ENCODE measurements at regions not wholly inside any gene's neighbourhood (a gene's known extent, or its start where the extent isn't known, plus 50 kb on each side); places are given as distances from the start of the nearest gene placed in this dataset.

GRCh38 chr6:166738386-166739116, 111.5 kb upstream of the RPS6KA2 start:
- Histone ChIP-seq H3K4me3 (no peak overlapping the region), H3K4me1 (ENCODE audit: low read depth) (peaks cover 17% of the 10 kb centered on the region), H3K9me3 (ENCODE audit: low read depth) (no peaks in the 10 kb centered on the region), H3K36me3 (no peaks in the 10 kb centered on the region), H3K27me3 (no peaks in the 10 kb centered on the region), H3K27ac (peak overlapping the region; percentile 26)
- no peak for DNase-seq (ENCODE audit: low read depth in 1 of 2, low spot score in 1 of 2)
- TF ChIP-seq CTCF (IDR thresholded peaks at IDR 0.05; ENCODE audit: low read depth, low read length): no peak

GRCh38 chr6:166737261-166737660, 110.2 kb upstream of the RPS6KA2 start:
- no peaks in the 10 kb centered on the region for H3K27me3 ChIP-seq
- peaks cover 11% of the 10 kb centered on the region for H3K4me1 ChIP-seq (ENCODE audit: low read depth)
- H3K4me3 ChIP-seq: no peak overlapping the region
- H3K9me3 ChIP-seq (ENCODE audit: low read depth): no peaks in the 10 kb centered on the region
- H3K27ac ChIP-seq: no peak overlapping the region
- no peak for TF ChIP-seq CTCF (IDR thresholded peaks at IDR 0.05; ENCODE audit: low read depth, low read length)
- DNase-seq (ENCODE audit: low read depth in 1 of 2, low spot score in 1 of 2): no peak
- H3K36me3 ChIP-seq: no peaks in the 10 kb centered on the region

- Histone ChIP-seq H3K27ac (no peak overlapping the region), H3K36me3 (no peaks in the 10 kb centered on the region), H3K4me3 (no peak overlapping the region), H3K9me3 (ENCODE audit: low read depth) (no peaks in the 10 kb centered on the region), H3K4me1 (ENCODE audit: low read depth) (peaks cover 11% of the 10 kb centered on the region), H3K27me3 (no peaks in the 10 kb centered on the region)
- no peak for TF ChIP-seq CTCF (IDR thresholded peaks at IDR 0.05; ENCODE audit: low read depth, low read length)
- DNase-seq (ENCODE audit: low read depth in 1 of 2, low spot score in 1 of 2): peak in 1 of 2 donors; percentile 49
These were observed 109.6 kb upstream of the RPS6KA2 start for GRCh38 chr6:166736634-166737033.

GRCh38 chr6:166733900-166734299, 106.8 kb upstream of the RPS6KA2 start:
- TF ChIP-seq CTCF (IDR thresholded peaks at IDR 0.05; ENCODE audit: low read depth, low read length): no peak
- no peaks in the 10 kb centered on the region for H3K9me3 ChIP-seq (ENCODE audit: low read depth)
- peaks cover 6% of the 10 kb centered on the region for H3K4me1 ChIP-seq (ENCODE audit: low read depth)
- no peak overlapping the region for H3K27ac ChIP-seq
- no peak for DNase-seq (ENCODE audit: low read depth in 1 of 2, low spot score in 1 of 2)
- no peaks in the 10 kb centered on the region for H3K36me3 ChIP-seq
- no peak overlapping the region for H3K4me3 ChIP-seq
- H3K27me3 ChIP-seq: no peaks in the 10 kb centered on the region

- H3K36me3 ChIP-seq: no peaks in the 10 kb centered on the region
- TF ChIP-seq CTCF (IDR thresholded peaks at IDR 0.05; ENCODE audit: low read depth, low read length): no peak
- H3K4me1 ChIP-seq (ENCODE audit: low read depth): peaks cover 7% of the 10 kb centered on the region
- H3K4me3 ChIP-seq: no peak overlapping the region
- H3K27me3 ChIP-seq: no peaks in the 10 kb centered on the region
- no peak overlapping the region for H3K27ac ChIP-seq
- DNase-seq (ENCODE audit: low read depth in 1 of 2, low spot score in 1 of 2): no peak
- no peaks in the 10 kb centered on the region for H3K9me3 ChIP-seq (ENCODE audit: low read depth)
These were observed 102.6 kb upstream of the RPS6KA2 start for GRCh38 chr6:166729658-166730057.

Measured in cardiac muscle cell (in vitro differentiated cells and primary cell).